Cardiac fibroblast (primary cell): ENCODE measurements at regions not wholly inside any gene's neighbourhood (a gene's known extent, or its start where the extent isn't known, plus 50 kb on each side); places are given as distances from the start of the nearest gene placed in this dataset.

Experiments used
- DNase-seq, 2 donors: peaks; one replicate each; pipeline versions ENCODE4 v3.0.0 to v3.0.0-alpha.2; 2010; ENCODE audit warnings: low read depth in 2 of 2
- H3K4me3 ChIP-seq, 2 donors: replicated peaks in 1 of 2; 1 replicate in 1 of 2; 2 replicates in 1 of 2; pipeline ENCODE4 v1.5.1; 2011; ENCODE audit warnings: low read depth in 2 of 2, low read length in 2 of 2, mild to moderate bottlenecking in 2 of 2, moderate library complexity in 1 of 2
- TF ChIP-seq, protein P1 (sequence below): IDR thresholded peaks from one replicate; pipeline ENCODE4 v1.5.1; 2011; ENCODE audit warnings: low read depth, mild to moderate bottlenecking, low read length, inconsistent platforms

- TF ChIP-seq, protein P1, sequence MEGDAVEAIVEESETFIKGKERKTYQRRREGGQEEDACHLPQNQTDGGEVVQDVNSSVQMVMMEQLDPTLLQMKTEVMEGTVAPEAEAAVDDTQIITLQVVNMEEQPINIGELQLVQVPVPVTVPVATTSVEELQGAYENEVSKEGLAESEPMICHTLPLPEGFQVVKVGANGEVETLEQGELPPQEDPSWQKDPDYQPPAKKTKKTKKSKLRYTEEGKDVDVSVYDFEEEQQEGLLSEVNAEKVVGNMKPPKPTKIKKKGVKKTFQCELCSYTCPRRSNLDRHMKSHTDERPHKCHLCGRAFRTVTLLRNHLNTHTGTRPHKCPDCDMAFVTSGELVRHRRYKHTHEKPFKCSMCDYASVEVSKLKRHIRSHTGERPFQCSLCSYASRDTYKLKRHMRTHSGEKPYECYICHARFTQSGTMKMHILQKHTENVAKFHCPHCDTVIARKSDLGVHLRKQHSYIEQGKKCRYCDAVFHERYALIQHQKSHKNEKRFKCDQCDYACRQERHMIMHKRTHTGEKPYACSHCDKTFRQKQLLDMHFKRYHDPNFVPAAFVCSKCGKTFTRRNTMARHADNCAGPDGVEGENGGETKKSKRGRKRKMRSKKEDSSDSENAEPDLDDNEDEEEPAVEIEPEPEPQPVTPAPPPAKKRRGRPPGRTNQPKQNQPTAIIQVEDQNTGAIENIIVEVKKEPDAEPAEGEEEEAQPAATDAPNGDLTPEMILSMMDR = no peak
- no peak for DNase-seq
- H3K4me3 ChIP-seq = no peak overlapping the region
These were observed 222.6 kb downstream of the NOL4 start for GRCh38 chr18:34002130-34002529.

GRCh38 chr18:34001376-34001775, 223.3 kb downstream of the NOL4 start:
- no peak overlapping the region for H3K4me3 ChIP-seq
- no peak for DNase-seq
- TF ChIP-seq, protein P1 = no peak

DNA sequence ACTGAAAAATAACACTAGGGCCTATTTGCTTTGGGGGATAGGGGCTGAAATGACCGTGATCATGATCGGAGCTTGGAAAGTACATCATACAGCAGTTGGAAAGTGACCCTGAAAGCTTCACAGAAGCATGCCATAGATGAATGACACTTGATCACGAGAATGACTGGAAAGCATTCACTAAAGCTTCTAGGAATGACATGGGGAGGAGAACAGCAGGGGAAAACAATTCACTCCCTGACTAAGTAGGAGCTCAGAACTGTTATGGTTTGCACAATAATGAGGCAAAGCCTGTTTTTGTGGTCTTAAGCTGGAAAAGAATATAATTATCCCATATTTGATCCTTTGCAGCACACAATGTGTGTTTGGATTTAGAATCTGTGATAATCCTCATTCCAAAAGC, 237.5 kb downstream of the NOL4 start:
- no peak overlapping the region for H3K4me3 ChIP-seq
- DNase-seq = no peak
- TF ChIP-seq, protein P1 = no peak

- no peak overlapping the region for H3K4me3 ChIP-seq
- TF ChIP-seq, protein P1 = no peak
- DNase-seq = no peak
These were observed 241.6 kb downstream of the NOL4 start for GRCh38 chr18:33983126-33983525.

GRCh38 chr18:33960417-33960816, 264.3 kb downstream of the NOL4 start:
- H3K4me3 ChIP-seq = no peak overlapping the region
- TF ChIP-seq, protein P1 = no peak
- DNase-seq = no peak

GRCh38 chr18:33959609-33960008, 265.1 kb downstream of the NOL4 start:
- H3K4me3 ChIP-seq = no peak overlapping the region
- TF ChIP-seq, protein P1 = no peak
- no peak for DNase-seq

- TF ChIP-seq, protein P1 = no peak
- no peak for DNase-seq
- no peak overlapping the region for H3K4me3 ChIP-seq
These were observed 267.0 kb downstream of the NOL4 start for GRCh38 chr18:33957707-33958106.
